ENCODE measurements at regions not wholly inside any gene's neighbourhood (a gene's known extent, or its start where the extent isn't known, plus 50 kb on each side); places are given as distances from the start of the nearest gene placed in this dataset.
"Not testable (repeated sequence)": the region's sequence is repeated elsewhere in the genome, so short reads cannot be mapped to it uniquely, and the experiment has no call there.

- H3K27ac ChIP-seq (ENCODE audit: low read depth in 1 of 2, low read length in 1 of 2), result no peak overlapping the region
- H3K9ac ChIP-seq (ENCODE audit: insufficient read depth in 1 of 2, low read length in 2 of 2), result no peak overlapping the region
- ATAC-seq (ENCODE audit: insufficient read depth, low FRiP score) (no peak), DNase-seq (no peak)
- no peaks in the 10 kb centered on the region for H3K27me3 ChIP-seq (ENCODE audit: control insufficient read depth in 3 of 3, insufficient read depth in 3 of 3, low read length in 2 of 3)
- no peak for TF ChIP-seq CTCF (IDR thresholded peaks at IDR 0.05; ENCODE audit: control extremely low read depth, extremely low read depth)
- H3K4me1 ChIP-seq (ENCODE audit: control insufficient read depth in 5 of 5, insufficient read depth in 5 of 5, low read length in 5 of 5), result peaks cover 0 to 16% (median 0%) of the 10 kb centered on the region in 5 donors
- 68 to 76% methylated on average over 18 of the region's 18 CpGs for WGBS, 2 donors
- peaks cover 0 to 12% (median 0%) of the 10 kb centered on the region in 4 donors for H3K9me3 ChIP-seq (ENCODE audit: control insufficient read depth in 4 of 4, insufficient read depth in 3 of 4, low read length in 3 of 4)
- no peaks in the 10 kb centered on the region for H3K36me3 ChIP-seq (ENCODE audit: control insufficient read depth in 4 of 4, insufficient read depth in 4 of 4, low read length in 4 of 4)
- no peak overlapping the region for H3K4me3 ChIP-seq
These were observed 70.8 kb upstream of the COL5A1 start for GRCh38 chr9:134570711-134571325.

GRCh38 chr9:134571326-134571931 lies 70.2 kb upstream of the COL5A1 start:
- Histone ChIP-seq H3K36me3 (ENCODE audit: control insufficient read depth in 4 of 4, insufficient read depth in 4 of 4, low read length in 4 of 4) (no peaks in the 10 kb centered on the region), H3K9me3 (ENCODE audit: control insufficient read depth in 4 of 4, insufficient read depth in 3 of 4, low read length in 3 of 4) (peaks cover 0 to 9% (median 0%) of the 10 kb centered on the region in 4 donors), H3K27me3 (ENCODE audit: control insufficient read depth in 3 of 3, insufficient read depth in 3 of 3, low read length in 2 of 3) (no peaks in the 10 kb centered on the region), H3K4me3 (no peak overlapping the region), H3K27ac (ENCODE audit: low read depth in 1 of 2, low read length in 1 of 2) (no peak overlapping the region), H3K4me1 (ENCODE audit: control insufficient read depth in 5 of 5, insufficient read depth in 5 of 5, low read length in 5 of 5) (peaks cover 0 to 16% (median 0%) of the 10 kb centered on the region in 5 donors), H3K9ac (ENCODE audit: insufficient read depth in 1 of 2, low read length in 2 of 2) (no peak overlapping the region)
- 66 to 69% methylated on average over 12 of the region's 12 CpGs for WGBS, 2 donors
- peak in 1 of 3 donors; percentile 17 for DNase-seq
- no peak for TF ChIP-seq CTCF (IDR thresholded peaks at IDR 0.05; ENCODE audit: control extremely low read depth, extremely low read depth)
- no peak for ATAC-seq (ENCODE audit: insufficient read depth, low FRiP score)

DNA sequence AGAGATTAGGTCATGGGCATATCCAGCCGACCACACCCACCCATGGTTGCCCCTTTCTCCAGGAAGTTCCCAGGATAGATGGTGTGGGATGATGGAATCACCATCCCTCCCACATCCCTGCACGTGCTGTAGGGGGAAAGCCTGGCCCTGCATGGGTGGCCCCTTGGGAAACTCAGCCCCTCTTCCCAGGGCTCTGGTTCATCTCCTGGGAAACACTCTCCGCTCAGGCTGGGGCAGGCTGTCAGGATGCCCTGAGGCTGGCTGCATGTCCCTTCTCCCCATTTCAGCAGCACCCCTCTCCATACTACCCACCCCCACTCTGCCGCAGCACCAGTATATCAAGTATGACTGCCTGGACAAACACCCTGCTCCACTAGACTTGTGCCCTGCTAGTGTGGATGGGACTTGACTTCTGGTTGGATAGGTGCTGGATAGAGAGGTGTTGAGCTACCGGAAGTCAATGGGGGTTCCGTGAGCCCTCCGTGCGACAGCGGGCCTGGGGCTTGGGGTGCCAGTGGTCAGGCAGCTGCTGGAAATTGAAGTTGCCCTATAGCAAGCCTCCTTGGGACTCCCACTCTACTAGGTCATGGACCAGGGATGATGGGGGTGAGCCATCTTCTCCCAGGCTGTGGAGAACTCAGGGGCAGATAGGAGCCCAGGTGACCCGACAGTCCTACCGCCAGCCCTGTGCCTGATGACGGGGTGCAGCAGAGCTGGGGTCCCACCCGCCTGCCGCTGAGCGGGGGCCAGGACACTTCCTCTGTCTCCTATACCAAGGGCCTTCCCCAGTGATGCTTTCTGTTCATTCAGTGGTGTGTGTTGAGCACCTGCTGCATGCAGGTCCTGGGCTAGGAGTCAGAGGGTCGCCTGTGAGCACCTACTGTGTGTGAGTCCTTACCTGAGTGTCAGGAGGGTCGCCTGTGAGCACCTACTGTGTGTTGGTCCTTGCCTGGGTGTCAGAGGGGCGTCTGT lies 69.4 kb upstream of the COL5A1 start:
- no peak overlapping the region for H3K9ac ChIP-seq (ENCODE audit: insufficient read depth in 1 of 2, low read length in 2 of 2)
- peaks cover 0 to 16% (median 0%) of the 10 kb centered on the region in 5 donors for H3K4me1 ChIP-seq (ENCODE audit: control insufficient read depth in 5 of 5, insufficient read depth in 5 of 5, low read length in 5 of 5)
- H3K27me3 ChIP-seq (ENCODE audit: control insufficient read depth in 3 of 3, insufficient read depth in 3 of 3, low read length in 2 of 3), result no peaks in the 10 kb centered on the region
- TF ChIP-seq CTCF (IDR thresholded peaks at IDR 0.05; ENCODE audit: control extremely low read depth, extremely low read depth), result no peak
- peaks cover 0 to 2% (median 0%) of the 10 kb centered on the region in 4 donors for H3K9me3 ChIP-seq (ENCODE audit: control insufficient read depth in 4 of 4, insufficient read depth in 3 of 4, low read length in 3 of 4)
- no peaks in the 10 kb centered on the region for H3K36me3 ChIP-seq (ENCODE audit: control insufficient read depth in 4 of 4, insufficient read depth in 4 of 4, low read length in 4 of 4)
- no peak overlapping the region for H3K27ac ChIP-seq (ENCODE audit: low read depth in 1 of 2, low read length in 1 of 2)
- ATAC-seq (ENCODE audit: insufficient read depth, low FRiP score) (no peak), DNase-seq (no peak)
- WGBS, 2 donors, result 86% methylated on average over 18 of the region's 18 CpGs
- H3K4me3 ChIP-seq, result no peak overlapping the region

DNA sequence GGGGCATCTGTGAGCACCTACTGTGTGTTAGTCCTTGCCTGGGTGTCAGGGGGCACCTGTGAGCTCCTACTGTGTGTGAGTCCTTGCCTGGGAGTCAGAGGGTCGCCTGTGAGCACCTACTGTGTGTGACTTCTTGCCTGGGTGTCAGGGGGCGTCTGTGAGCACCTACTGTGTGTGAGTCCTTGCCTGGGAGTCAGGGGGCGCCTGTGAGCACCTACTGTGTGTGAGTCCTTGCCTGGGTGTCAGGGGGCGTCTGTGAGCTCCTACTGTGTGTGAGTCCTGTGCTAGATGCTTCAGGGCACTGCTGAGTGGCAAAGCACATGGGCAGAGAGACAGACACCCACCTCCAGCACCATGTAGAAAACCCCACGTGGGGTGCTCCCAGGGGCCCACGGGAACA lies 66.9 kb upstream of the COL5A1 start:
- H3K27ac ChIP-seq (ENCODE audit: low read depth in 1 of 2, low read length in 1 of 2); H3K36me3 ChIP-seq (ENCODE audit: control insufficient read depth in 4 of 4, insufficient read depth in 4 of 4, low read length in 4 of 4); H3K9me3 ChIP-seq (ENCODE audit: control insufficient read depth in 4 of 4, insufficient read depth in 3 of 4, low read length in 3 of 4); H3K9ac ChIP-seq (ENCODE audit: insufficient read depth in 1 of 2, low read length in 2 of 2); ATAC-seq (ENCODE audit: insufficient read depth, low FRiP score); DNase-seq; H3K27me3 ChIP-seq (ENCODE audit: control insufficient read depth in 3 of 3, insufficient read depth in 3 of 3, low read length in 2 of 3); H3K4me1 ChIP-seq (ENCODE audit: control insufficient read depth in 5 of 5, insufficient read depth in 5 of 5, low read length in 5 of 5); H3K4me3 ChIP-seq: not testable (repeated sequence)
- 71 to 80% methylated on average over 6 of the region's 6 CpGs for whole genome bisulfite sequencing, 2 donors
